ENCODE measurements at regions not wholly inside any gene's neighbourhood (a gene's known extent, or its start where the extent isn't known, plus 50 kb on each side); places are given as distances from the start of the nearest gene placed in this dataset.
"Not testable (repeated sequence)": the region's sequence is repeated elsewhere in the genome, so short reads cannot be mapped to it uniquely, and the experiment has no call there.

DNA sequence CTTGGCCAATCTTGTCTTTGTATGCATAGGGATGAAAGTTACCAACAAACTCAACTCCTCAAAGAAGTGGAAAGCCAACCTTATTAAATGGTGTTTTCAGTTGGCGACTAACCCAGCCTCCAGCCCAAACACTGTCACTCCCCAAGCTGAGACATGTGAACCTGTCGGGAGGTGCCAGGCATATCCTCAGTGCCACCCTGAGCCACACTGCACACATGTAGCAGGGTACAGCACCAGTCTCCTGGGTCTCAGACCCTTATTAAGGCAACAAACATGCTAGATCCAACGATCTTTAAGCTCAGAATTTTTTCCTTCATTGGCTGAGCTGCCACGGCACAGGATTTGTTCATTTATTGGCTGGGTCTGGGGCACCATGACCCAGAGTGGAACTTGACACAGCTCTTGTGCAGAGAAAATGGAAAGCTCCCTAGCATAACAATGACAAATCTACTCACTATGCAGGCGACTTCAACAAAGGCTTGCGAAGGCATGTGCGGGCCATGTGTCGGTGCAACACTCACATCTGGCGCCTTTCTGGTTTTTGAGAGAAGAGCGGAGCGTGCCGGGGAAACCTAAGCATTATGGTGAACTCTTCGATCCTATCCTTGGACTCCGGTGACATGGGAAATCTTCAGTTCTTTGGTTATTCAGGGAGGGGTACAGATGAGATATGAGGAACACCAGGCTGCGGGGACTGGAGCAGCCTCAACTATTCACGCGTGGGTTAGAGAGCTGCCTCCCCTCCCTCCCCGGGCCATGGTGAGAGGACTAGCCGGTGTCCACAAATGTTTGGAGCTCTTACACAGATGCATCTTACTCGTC is 190.1 kb downstream of the FAM43A start:
- no peak overlapping the region for H3K27ac ChIP-seq
- DNase-seq (ENCODE audit: low read depth, low spot score), result no peak

DNA sequence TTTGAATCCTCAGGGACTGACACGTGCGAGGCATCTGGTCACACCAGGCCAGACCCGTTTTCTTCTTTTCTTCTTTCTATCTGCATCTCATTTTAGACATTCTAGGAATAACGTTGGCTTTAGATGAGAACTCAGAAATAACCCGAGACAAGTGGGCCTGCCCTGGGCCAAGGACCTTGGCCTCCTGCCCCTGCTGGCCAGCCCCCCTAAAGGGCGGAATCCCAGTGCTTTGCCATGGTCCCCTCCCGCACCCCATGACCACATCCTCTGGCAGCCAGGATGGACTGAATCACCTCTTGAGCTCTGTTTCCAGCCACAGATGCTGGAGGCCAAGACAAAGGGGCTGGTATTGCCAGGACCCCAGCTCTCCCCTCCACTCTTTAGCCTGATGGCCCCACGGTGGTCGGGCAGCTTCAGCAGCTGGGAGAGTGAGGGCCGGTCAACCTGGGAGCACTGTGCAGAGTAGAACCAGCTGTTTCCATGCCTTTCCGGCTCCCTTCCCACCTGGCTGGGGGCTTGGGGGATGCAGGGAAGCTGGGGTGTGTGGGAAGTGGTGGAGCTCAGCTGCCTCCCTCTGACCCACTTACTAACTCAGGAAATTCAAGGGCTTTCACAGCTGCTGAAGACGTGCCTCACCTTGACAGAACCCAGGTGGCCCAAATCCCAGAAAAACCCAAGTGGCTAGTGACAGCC is 190.9 kb downstream of the FAM43A start:
- no peak for DNase-seq (ENCODE audit: low read depth, low spot score)
- H3K27ac ChIP-seq, result no peak overlapping the region

DNA sequence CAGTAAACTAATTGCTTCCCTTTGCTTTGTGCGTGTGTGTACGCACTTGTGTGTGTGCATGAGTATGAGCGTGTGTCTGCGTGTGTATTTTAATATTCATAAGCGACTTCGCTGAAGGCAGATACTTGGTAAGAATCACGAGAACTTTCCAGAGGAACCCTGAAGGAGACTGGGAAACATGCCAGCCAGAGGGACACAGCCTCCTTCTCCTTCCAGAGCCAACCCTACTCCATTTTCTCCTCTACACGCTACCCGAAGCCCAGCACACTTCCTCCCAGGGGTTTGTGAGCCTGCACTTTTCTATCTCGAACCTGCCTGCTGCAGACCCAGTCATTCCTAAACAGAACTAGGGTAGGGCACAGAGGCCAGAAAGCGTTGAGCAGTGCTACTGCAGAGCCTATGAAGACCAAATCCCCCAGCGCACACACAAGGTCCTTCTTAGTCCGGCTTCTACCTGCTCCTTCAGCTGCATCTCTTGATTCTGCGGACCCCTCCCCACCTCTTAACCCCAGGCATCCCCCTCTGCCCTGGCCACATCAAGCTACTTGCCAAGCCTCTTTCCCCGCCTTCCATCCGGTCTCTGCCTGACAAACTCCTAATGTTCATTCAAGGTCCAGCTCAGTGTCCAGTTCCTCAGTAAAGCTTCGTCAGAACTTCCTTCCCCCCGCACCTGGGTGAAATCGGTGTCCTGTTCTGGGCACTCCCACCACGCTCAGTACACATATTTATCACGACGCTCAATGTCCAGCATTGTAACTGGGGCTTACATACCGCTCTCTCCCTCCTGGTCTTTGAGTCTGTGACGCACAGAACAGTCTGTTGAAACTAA is 191.8 kb downstream of the FAM43A start:
- no peak for DNase-seq (ENCODE audit: low read depth, low spot score)

DNA sequence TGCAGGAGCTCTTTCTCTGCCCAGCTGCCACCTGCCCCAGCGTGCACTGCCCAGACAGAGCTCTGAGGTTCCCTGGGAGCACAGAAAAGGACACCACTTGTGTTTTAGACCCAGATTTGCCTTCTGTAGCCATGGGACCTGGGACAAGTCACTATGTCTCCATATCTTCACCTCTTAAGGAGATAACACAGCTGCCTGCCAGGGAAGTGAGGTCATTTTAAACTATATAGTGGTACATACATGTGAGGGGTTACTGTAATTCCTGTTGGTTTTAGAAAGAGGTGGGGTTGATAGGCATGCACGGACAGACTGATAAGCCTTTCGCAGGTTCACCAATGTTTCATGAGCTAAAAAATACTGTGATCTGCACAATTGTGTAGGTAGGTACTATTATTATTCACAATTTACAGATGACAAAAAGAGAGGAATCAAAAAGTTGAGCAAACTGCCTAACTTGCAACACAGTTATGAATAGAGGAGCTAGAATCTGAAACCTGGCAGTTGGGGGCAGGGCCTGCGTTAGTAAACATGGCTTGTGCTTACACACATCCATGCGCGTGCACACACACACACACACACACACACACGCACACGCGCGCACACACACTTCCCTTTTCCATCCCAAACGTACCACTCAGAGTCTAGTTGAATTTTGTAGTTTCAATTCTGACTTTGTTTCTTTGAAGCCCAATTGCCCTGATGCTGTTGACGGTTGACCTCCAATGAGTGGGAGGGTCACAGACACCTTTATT is 193.6 kb downstream of the FAM43A start:
- no peak for DNase-seq (ENCODE audit: low read depth, low spot score)
- no peak overlapping the region for H3K27ac ChIP-seq

More for the DNA sequence above, 191.8 kb downstream of the FAM43A start:
- no peak overlapping the region for H3K27ac ChIP-seq

DNA sequence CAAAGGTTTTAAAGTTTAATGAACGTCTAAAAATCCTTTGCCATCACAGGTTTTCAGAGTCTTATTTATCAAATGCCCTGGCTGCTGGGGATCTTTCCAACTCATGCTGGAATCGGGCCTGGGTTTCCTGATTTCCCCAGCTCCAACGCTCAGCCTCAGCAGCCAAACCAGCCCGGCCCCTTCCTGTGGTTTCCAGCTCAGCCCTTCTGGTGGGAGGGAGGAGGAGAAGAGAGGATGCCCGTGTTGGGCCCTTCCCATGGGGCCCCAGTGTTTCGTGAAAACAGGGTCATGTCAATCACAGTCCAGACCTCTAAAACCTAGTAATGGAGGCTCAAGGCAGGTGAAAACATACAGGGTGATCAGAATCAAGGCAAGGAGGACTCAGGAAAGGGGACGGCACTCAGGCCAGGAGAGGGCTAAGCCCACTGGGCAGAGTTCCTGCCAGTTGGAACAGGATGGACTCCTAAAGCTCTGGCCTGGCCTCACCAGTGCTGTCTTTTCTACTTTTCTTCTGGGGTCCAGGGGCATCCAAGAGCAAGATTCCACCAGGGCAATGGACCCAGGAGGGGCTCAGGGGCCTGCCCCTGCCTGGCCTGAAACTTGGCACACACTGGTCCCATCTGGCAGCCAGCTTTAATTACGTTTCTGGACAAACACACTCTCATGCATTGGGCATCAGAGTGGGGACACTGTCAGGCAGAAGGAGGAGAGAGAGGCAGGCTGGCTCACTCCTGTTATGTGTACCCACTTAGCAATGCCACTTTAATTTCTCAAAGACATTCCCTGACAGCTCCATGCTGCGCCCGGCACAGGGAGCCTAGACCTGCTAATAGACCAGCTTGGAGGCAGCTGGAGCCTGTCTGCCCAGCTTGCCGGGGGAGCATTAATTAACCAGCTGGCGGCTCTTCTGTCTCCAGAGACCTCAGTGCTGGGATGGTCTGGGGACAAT is 194.6 kb downstream of the FAM43A start:
- H3K27ac ChIP-seq, result no peak overlapping the region
- DNase-seq (ENCODE audit: low read depth, low spot score), result no peak

DNA sequence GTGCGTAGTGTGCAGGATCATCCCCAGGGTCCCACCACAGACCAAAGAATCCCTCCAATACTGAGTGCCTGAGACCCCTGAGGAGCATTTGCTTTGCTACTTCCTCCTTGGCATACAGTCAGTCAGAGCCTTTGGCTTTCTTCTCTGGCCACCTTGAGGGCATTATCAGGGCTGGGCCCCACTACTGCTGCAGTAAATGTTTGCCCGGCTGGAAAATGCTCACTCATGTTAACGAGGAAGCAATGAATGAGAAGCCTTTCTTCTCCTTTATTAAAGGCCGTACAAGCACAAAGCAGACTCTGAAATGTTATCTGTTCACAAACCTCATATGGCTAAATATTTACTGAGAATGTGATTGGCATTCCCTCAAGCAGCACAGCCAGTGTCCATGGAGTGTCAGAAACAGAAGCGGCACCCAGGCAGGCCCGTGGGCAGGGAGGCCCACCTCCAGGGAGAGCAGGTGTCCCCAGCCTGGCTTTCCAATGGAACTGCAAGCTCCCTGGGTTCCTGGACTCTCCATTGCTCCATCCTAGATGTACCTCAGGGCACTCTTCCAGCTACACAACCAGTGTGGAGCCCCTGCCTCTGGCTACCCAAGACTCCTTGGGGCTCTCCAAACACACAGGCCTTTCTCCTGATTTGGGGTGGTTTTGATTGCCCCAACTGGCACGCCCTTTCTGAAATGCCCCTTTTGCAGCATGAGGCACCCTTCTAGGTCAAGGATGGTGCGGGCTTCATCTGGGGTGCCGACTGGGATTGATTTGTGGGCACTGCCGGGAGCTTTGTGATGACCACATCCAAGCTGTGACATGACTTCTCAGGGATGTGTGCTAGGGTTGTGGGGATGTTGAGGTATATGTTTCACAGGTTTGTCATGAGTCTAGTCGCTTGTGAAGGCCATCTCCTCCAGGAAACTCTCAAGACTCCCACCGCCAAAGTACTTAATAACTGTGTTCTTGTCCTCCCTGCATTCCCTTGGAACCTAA is 195.6 kb downstream of the FAM43A start:
- no peak for DNase-seq (ENCODE audit: low read depth, low spot score)
- no peak overlapping the region for H3K27ac ChIP-seq

DNA sequence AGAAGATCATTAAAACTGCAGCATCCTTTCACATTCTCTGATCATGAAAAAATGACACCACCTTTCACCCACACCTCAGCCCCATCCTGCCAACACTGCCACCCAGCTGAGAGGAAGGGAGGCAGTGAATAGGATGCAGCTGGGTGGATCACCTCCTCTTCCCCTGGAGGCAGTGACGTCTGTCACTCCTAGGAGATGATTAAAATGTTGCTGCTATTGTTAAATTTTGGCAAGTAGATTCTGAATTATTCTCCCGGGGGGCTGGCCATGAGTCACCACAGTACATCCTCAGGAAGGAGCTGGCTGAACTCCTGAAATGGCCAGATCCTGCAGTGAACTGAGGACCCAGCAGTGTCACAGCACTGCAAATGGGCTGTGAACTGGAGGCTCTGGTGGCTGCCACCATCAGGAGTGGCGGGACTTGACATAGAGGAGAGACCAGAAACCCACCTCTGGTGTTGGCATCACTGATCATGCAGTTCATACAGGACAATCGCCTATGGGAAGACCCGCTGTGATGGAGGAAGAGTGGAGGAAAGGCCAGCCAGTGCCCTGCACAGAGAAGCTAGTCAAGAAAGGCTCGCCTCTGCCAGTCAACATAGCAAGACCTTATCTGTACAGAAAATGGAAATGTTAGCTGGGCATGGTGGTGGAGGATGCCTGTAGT is 199.1 kb downstream of the FAM43A start:
- no peak overlapping the region for H3K27ac ChIP-seq
- no peak for DNase-seq (ENCODE audit: low read depth, low spot score)

DNA sequence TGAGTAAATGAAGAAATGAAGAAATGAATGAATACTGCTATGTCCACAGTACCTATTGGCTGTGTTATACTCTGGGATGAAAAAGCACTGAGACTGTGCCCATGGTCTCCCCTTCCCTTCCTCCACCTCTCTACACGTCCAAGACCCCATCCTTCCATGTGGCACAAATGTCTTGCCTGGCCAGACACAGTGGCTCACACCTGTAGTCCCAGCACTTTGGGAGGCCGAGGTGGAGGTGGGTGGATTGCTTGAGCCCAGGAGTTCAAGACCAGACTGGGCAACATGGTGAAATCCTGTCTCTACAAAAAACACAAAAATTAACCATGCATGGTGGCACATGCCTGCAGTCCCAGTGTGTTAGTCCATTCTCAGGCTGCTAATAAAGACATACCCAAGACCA is 200.1 kb downstream of the FAM43A start:
- no peak for DNase-seq (ENCODE audit: low read depth, low spot score)
- H3K27ac ChIP-seq, result no peak overlapping the region

DNA sequence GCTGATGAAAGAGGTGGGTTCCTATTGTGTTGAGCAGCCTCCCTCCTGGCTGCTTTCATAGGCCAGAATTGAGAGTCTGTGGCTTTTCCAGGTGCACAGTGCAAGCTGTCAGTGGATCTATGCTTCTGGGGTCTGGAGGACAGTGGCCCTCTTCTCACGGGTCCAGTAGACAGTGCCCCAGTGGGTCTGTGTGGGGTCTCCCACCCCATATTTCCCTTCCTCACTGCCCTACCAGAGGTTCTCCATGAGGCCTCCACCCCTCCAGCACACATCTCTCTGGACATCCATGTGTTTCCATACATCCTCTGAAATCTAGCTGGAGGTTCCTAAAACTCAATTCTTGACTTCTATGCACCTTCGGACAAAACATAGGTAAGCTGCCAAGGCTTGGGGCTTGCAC is 201.2 kb downstream of the FAM43A start:
- DNase-seq (ENCODE audit: low read depth, low spot score), result no peak
- H3K27ac ChIP-seq, result no peak overlapping the region

DNA sequence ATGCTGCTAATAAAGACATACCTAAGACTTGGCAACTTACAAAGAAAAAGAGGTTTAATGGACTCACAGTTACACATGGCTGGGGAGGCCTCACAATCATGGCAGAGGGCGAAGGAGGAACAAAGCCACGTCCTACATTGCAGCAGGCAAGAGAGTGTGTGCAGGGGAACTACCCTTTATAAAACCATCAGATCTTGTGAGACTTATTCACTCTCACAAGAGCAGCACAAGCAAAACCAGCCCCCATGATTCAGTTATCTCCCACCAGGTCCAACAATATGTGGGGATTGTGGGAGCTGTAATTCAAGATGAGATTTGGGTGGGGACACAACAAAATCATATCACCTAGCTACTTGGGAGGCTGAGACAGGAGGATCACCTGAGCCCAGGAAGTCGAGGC is 202.4 kb downstream of the FAM43A start:
- H3K27ac ChIP-seq, result not testable (repeated sequence)

DNA sequence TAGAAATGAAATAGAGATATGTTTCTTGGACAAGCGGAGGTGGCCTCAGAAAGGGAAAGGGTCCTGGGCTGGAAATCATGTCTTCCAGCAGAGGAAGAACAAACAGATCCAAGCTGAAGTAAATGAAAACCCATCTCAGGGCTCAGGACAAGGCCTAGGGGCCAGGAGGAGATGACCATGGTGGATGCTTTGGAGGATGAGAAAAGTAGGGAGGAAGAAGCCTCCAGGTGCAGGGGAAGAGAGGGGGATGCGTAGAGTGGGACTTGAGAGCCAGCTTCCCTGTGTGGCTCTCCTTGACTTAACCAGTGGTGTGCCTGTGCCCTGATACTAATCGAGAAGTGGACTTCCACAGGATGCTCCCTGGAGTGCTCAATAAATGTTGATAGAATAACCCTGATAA is 203.2 kb downstream of the FAM43A start:
- no peak overlapping the region for H3K27ac ChIP-seq
- DNase-seq (ENCODE audit: low read depth, low spot score), result no peak

More for the DNA sequence above, 202.4 kb downstream of the FAM43A start:
- DNase-seq (ENCODE audit: low read depth, low spot score), result not testable (repeated sequence)

DNA sequence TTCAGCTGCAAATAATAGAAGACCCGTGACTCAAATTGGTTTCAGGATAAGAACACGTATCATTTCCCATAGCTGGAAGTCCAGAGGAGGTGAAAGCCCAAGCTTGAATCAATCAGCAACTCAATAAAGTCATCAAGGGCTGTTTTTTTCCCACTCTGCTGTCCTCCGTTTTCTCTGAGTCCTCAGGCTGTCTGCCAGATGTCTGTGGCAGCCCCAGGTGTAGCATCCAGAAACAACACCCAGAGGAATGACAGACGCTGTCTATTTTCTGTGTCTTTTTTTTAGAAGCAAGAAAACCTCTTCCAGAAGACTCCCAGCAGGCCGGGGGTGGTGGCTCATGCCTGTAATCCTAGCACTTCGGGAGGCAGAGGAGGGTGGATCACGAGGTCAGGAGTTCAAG is 204.4 kb downstream of the FAM43A start:
- no peak for DNase-seq (ENCODE audit: low read depth, low spot score)

DNA sequence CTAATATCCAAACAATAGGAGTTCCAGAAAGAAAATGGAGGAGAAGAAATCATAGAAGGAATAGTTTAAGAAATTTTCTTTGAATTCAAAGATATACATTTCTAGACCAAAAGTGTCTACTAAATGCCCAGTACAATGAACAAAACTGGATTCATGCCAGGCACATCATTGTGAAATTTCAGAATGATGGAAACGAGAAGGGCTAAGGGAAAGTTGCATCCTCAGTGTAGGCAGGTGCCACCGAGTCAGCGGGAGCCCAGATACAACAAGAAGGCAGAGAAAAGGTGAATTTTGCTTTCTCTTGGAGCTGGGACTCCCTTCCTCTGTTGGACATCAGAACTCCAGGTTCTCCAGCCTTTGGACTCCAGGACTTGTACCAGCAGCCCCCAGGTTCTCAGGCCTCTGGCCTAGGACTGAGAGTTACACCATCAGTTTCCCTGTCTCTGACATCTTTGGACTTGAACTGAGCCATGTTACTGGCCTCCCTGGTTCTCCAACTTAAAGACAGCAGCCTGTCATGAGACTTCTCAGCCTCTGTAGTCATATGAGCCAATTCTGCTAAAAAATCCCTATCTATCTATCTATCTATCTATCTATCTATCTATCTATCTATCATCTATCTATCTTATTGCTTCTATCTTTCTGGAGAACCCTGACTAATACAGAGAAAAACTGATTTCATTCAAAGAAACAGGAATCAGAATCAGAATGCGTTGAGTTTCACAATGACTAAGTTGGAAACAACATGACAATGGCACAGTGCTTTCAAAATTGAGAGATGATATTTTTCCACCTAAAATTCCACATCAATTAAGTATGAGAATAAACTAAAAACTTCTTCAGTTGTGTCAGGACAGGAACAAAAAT is 207.7 kb downstream of the FAM43A start:
- no peak for DNase-seq (ENCODE audit: low read depth, low spot score)
- H3K27ac ChIP-seq, result no peak overlapping the region

More for the DNA sequence above, 204.4 kb downstream of the FAM43A start:
- H3K27ac ChIP-seq, result no peak overlapping the region

DNA sequence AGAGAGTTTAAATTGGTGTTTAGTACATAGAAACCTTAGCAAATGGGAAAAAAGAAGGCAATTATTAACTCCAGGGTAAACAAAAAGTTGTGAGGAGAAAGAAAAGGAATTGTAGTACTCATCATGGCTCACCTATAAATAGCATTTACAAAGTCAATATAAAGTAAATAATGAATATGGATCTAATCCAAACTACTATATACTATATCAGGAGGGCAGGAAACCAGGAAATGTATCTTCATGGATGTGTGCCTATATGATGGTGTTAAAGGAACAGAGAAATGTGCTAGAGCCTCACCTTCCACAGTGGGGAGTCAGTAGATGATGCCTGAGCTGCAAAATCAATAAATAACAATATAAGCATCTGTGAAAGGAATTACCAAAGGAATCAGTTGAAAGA is 208.9 kb downstream of the FAM43A start:
- no peak overlapping the region for H3K27ac ChIP-seq

DNA sequence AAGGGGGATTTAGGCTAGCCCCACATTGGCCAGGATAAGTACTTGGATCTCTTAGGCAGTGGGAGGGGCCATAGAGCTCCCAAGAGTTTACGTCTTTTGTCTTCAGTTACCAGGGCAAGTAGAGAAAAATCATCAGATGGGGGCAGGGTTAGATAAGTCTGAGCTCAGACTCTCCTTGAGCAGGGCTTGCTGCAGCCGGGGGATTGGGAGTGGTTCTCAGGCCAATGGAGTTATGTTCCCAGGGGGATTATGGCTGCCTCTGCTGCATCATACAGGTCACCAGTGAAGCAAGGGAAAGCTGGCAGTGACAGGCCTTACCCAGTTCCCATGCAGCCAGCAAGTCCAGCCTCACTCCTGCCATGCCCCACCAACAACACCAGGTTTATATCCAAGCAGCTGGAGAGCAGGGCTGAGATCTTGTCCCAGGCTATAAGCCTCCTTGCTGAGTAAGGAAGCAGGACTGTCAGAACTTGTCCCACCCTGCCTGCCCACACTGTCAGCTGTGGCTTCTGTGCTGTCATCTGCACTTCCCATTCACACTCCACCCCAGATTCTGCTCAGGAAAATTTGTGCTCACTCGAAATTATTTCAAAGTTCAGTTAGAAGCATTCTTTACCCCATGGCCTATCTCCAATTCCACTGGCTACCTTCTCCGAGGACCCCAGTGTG is 215.3 kb downstream of the FAM43A start:
- peak; percentile 5 for DNase-seq (ENCODE audit: low read depth, low spot score)
- H3K27ac ChIP-seq, result no peak overlapping the region

More for the DNA sequence above, 208.9 kb downstream of the FAM43A start:
- no peak for DNase-seq (ENCODE audit: low read depth, low spot score)

DNA sequence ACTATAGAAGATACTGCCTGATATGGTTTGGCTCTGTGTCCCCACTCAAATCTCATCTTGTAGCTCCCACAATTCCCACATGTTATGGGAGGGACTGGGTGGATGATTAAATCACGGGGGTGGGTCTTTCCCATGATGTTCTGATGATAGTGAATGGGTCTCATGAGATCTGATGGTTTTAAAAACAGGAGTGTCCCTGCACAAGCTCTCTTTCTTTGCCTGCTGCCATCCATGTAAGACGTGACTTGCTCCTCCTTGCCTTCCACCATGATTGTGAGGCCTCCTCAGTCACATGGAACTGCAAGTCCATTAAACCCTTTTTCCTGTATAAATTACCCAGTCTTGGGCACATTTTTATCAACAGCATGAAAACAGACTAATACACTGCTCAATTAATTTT is 217.8 kb downstream of the FAM43A start:
- not testable (repeated sequence) for H3K27ac ChIP-seq; DNase-seq (ENCODE audit: low read depth, low spot score)

Data from epithelial cell of prostate (primary cell).